H9 (cell line): ENCODE measurements at regions not wholly inside any gene's neighbourhood (a gene's known extent, or its start where the extent isn't known, plus 50 kb on each side); places are given as distances from the start of the nearest gene placed in this dataset.

ENCODE experiments used
- DNase-seq: peaks from one replicate; pipeline ENCODE4 v3.0.0-alpha.2; 2017
- H2AFZ ChIP-seq: one replicate; pipeline ENCODE4 v1.6.1; 2013; ENCODE audit warnings: mild to moderate bottlenecking, low read length, control low read depth, moderate library complexity
- H2AK5ac ChIP-seq: 2 replicates; pipeline ENCODE4 v1.6.1; 2013; ENCODE audit warnings: low read length, control low read depth, mixed read lengths; ENCODE audit not compliant: insufficient read length
- H2BK120ac ChIP-seq: one replicate; pipeline ENCODE4 v1.6.1; 2013; ENCODE audit warnings: low read depth, mild to moderate bottlenecking, low read length, control low read depth, inconsistent platforms; ENCODE audit not compliant: poor library complexity, severe bottlenecking
- H2BK12ac ChIP-seq: 2 replicates; pipeline ENCODE4 v1.6.1; 2013; ENCODE audit warnings: low read length, control low read depth, mixed read lengths, low read depth; ENCODE audit not compliant: insufficient read length
- H2BK15ac ChIP-seq: 2 replicates; pipeline ENCODE4 v1.6.1; 2013; ENCODE audit warnings: low read depth, low read length, control low read depth
- H2BK20ac ChIP-seq: one replicate; pipeline ENCODE4 v1.6.1; 2013; ENCODE audit warnings: low read depth, mild to moderate bottlenecking, low read length, control low read depth, inconsistent platforms; ENCODE audit not compliant: poor library complexity, severe bottlenecking
- H2BK5ac ChIP-seq: 2 replicates; pipeline ENCODE4 v1.6.1; 2013; ENCODE audit warnings: low read length, control low read depth, mixed read lengths; ENCODE audit not compliant: insufficient read length
- H3K14ac ChIP-seq: 2 replicates; pipeline ENCODE4 v1.6.1; 2013; ENCODE audit warnings: low read length, control low read depth; ENCODE audit not compliant: insufficient read depth
- H3K18ac ChIP-seq: 2 replicates; pipeline ENCODE4 v1.6.1; 2013; ENCODE audit warnings: low read depth, mild to moderate bottlenecking, mixed read lengths, low read length, control low read depth; ENCODE audit not compliant: insufficient read length
- H3K23ac ChIP-seq: 2 replicates; pipeline ENCODE4 v1.6.1; 2013; ENCODE audit warnings: low read length, control low read depth, mixed read lengths, low read depth; ENCODE audit not compliant: insufficient read length
- H3K23me2 ChIP-seq: 2 replicates; pipeline ENCODE4 v1.6.1; 2013; ENCODE audit warnings: low read depth, mild to moderate bottlenecking, mixed read lengths, low read length, control low read depth; ENCODE audit not compliant: insufficient read length, poor library complexity, severe bottlenecking
- H3K27ac ChIP-seq: 2 replicates; pipeline ENCODE4 v1.5.1; 2013; ENCODE audit warnings: low read length, control low read depth, mixed read lengths, low read depth; ENCODE audit not compliant: insufficient read length
- H3K27me3 ChIP-seq: 2 replicates; pipeline ENCODE4 v1.6.1; 2013; ENCODE audit warnings: low read length, control low read depth, inconsistent platforms; ENCODE audit not compliant: insufficient read depth
- H3K4ac ChIP-seq: 2 replicates; pipeline ENCODE4 v1.6.1; 2013; ENCODE audit warnings: low read depth, mild to moderate bottlenecking, control low read depth, inconsistent platforms, low read length, moderate library complexity
- H3K4me1 ChIP-seq: 2 replicates; pipeline ENCODE4 v1.6.1; 2013; ENCODE audit warnings: low read length, control low read depth, inconsistent platforms; ENCODE audit not compliant: insufficient read depth
- H3K4me2 ChIP-seq: 2 replicates; pipeline ENCODE4 v1.6.1; 2013; ENCODE audit warnings: low read length, control low read depth, mixed read lengths; ENCODE audit not compliant: insufficient read length, insufficient read depth
- H3K56ac ChIP-seq: 2 replicates; pipeline ENCODE4 v1.6.1; 2013; ENCODE audit warnings: low read depth, mild to moderate bottlenecking, mixed read lengths, low read length, control low read depth; ENCODE audit not compliant: insufficient read length
- H3K79me1 ChIP-seq: 2 replicates; pipeline ENCODE4 v1.6.1; 2013; ENCODE audit warnings: low read depth, mild to moderate bottlenecking, moderate library complexity, low read length, control low read depth, inconsistent platforms; ENCODE audit not compliant: insufficient read depth, poor library complexity, severe bottlenecking
- H3K79me2 ChIP-seq: 2 replicates; pipeline ENCODE4 v1.6.1; 2013; ENCODE audit warnings: low read length, control low read depth, inconsistent platforms; ENCODE audit not compliant: insufficient read depth
- H3K9ac ChIP-seq: 2 replicates; pipeline ENCODE4 v1.6.1; 2013; ENCODE audit warnings: low read length, control low read depth, mixed read lengths; ENCODE audit not compliant: insufficient read length; ENCODE audit errors: extremely low read depth
- H3K9me3 ChIP-seq: one replicate; pipeline ENCODE4 v1.6.1; 2013; ENCODE audit warnings: low read depth, low read length, inconsistent platforms; ENCODE audit not compliant: control insufficient read depth
- H3T11ph ChIP-seq: one replicate; pipeline ENCODE4 v1.6.1; 2013; ENCODE audit warnings: mild to moderate bottlenecking, low read length, control low read depth, inconsistent platforms
- H4K20me1 ChIP-seq: one replicate; pipeline ENCODE4 v1.6.1; 2013; ENCODE audit not compliant: control insufficient read depth, insufficient read length, insufficient read depth
- H4K5ac ChIP-seq: 2 replicates; pipeline ENCODE4 v1.6.1; 2013; ENCODE audit warnings: low read depth, mild to moderate bottlenecking, mixed read lengths, low read length, control low read depth; ENCODE audit not compliant: insufficient read length
- H4K8ac ChIP-seq: replicated peaks from 2 replicates; pipeline ENCODE4 v1.6.1; 2013; ENCODE audit warnings: low read length, control low read depth, mixed read lengths, low read depth; ENCODE audit not compliant: insufficient read length
- H4K91ac ChIP-seq: 2 replicates; pipeline ENCODE4 v1.6.1; 2013; ENCODE audit warnings: low read depth, mild to moderate bottlenecking, moderate library complexity, mixed read lengths, low read length, control low read depth; ENCODE audit not compliant: insufficient read length
- H3K27ac Mint-ChIP-seq, 3 experiments: 2 replicates in 2 of 3; 3 replicates in 1 of 3; pipeline ENCODE4 v1.8.0; 2020 to 2021; ENCODE audit warnings: mixed read lengths in 3 of 3, mild to moderate bottlenecking in 1 of 3, moderate library complexity in 1 of 3
- H3K27me3 Mint-ChIP-seq: 2 replicates; pipeline ENCODE4 v1.8.0; 2021; ENCODE audit warnings: low read depth, mild to moderate bottlenecking, moderate library complexity, mixed read lengths
- H3K36me3 Mint-ChIP-seq, 3 experiments: 2 replicates in 2 of 3; 3 replicates in 1 of 3; pipeline ENCODE4 v1.8.0; 2020 to 2021; ENCODE audit warnings: low read depth in 3 of 3, mixed read lengths in 3 of 3; ENCODE audit not compliant: insufficient read depth in 1 of 3
- H3K4me1 Mint-ChIP-seq, 2 experiments: 2 replicates each; pipeline ENCODE4 v1.8.0; 2020; ENCODE audit warnings: mixed read lengths in 2 of 2
- H3K4me3 Mint-ChIP-seq, 2 experiments: 2 replicates in 1 of 2; 3 replicates in 1 of 2; pipeline ENCODE4 v1.8.0; 2020 to 2021; ENCODE audit warnings: mild to moderate bottlenecking in 2 of 2, mixed read lengths in 2 of 2, moderate library complexity in 1 of 2
- H3K9me3 Mint-ChIP-seq, 2 experiments: 2 replicates in 1 of 2; 3 replicates in 1 of 2; pipeline ENCODE4 v1.8.0; 2020; ENCODE audit warnings: mild to moderate bottlenecking in 2 of 2, mixed read lengths in 2 of 2, moderate library complexity in 1 of 2
- CTCF ChIP-seq: fragments of 200-600 bp; sonication (generic); conservative IDR thresholded peaks from 3 replicates; pipeline ENCODE4 v1.8.0; 2021; ENCODE audit warnings: antibody characterized with exemption, mild to moderate bottlenecking
- WGBS: extraction: QIAGEN DNeasy Blood & Tissue Kit; methylation state at CpG from one replicate; pipeline ENCODE4 v1.1.7; 2013; ENCODE audit warnings: missing lambda C conversion rate, low lambda C conversion rate, mixed read lengths; ENCODE audit not compliant: insufficient read length; ENCODE audit errors: extremely low coverage; 5-methylcytosine and 5-hydroxymethylcytosine counted together

GRCh38 chr4:64780664-64781063, 371.4 kb upstream of the TECRL start:
- TF ChIP-seq CTCF = no peak
- no peak overlapping the region for H2BK12ac ChIP-seq
- H3K4me1 ChIP-seq = peaks cover 4% of the 10 kb centered on the region; the same call in 1 of the 2 replicates
- no peak overlapping the region for H3K14ac ChIP-seq
- H3K9ac ChIP-seq = no peak overlapping the region
- peak overlapping the region; percentile 6 for H2AFZ ChIP-seq
- no peak overlapping the region for H4K8ac ChIP-seq
- H3K79me1 ChIP-seq = no peaks in the 10 kb centered on the region
- no peak overlapping the region for H3K4me3 Mint-ChIP-seq
- H4K20me1 ChIP-seq = no peaks in the 10 kb centered on the region
- no peak overlapping the region for H4K91ac ChIP-seq
- no CpG with 5 or more reads among the region's 5 CpGs for WGBS
- no peaks in the 10 kb centered on the region for H3K23me2 ChIP-seq
- no peaks in the 10 kb centered on the region for H3K79me2 ChIP-seq
- no peak overlapping the region for H3K18ac ChIP-seq
- no peaks in the 10 kb centered on the region for H3K27me3 Mint-ChIP-seq
- H4K5ac ChIP-seq = no peak overlapping the region
- peak overlapping the region; percentile 44 to 81 (median 71); a peak in 6 of 7 replicates for H3K27ac Mint-ChIP-seq
- H3T11ph ChIP-seq = no peak overlapping the region
- H3K56ac ChIP-seq = no peak overlapping the region
- no peaks in the 10 kb centered on the region for H3K27me3 ChIP-seq
- no peak overlapping the region for H2BK5ac ChIP-seq
- no peak overlapping the region for H3K4me2 ChIP-seq
- H3K27ac ChIP-seq = no peak overlapping the region
- H2BK20ac ChIP-seq = peak overlapping the region; percentile 26
- H3K9me3 Mint-ChIP-seq = no peaks in the 10 kb centered on the region; a peak in 1 of 5 replicates
- H3K36me3 Mint-ChIP-seq = peaks cover 0 to 4% (median 4%) of the 10 kb centered on the region in 3 experiments; a peak in 4 of 7 replicates
- no peak overlapping the region for H3K23ac ChIP-seq
- no peak for DNase-seq
- no peak overlapping the region for H3K4ac ChIP-seq
- H3K4me1 Mint-ChIP-seq = peaks cover 22 to 28% of the 10 kb centered on the region in 2 experiments
- H2BK15ac ChIP-seq = no peak overlapping the region
- H2BK120ac ChIP-seq = no peak overlapping the region
- H3K9me3 ChIP-seq = no peaks in the 10 kb centered on the region
- H2AK5ac ChIP-seq = no peak overlapping the region
